Mesothelial cell of epicardium (in vitro differentiated cells): ENCODE measurements at regions not wholly inside any gene's neighbourhood (a gene's known extent, or its start where the extent isn't known, plus 50 kb on each side); places are given as distances from the start of the nearest gene placed in this dataset.
"Not testable (repeated sequence)": the region's sequence is repeated elsewhere in the genome, so short reads cannot be mapped to it uniquely, and the experiment has no call there.

Experiments
- DNase-seq, 2 experiments: peaks; one replicate each; pipeline ENCODE4 v3.0.0; 2021; ENCODE audit warnings: low spot score in 2 of 2; ENCODE audit not compliant: unreplicated experiment in 2 of 2
- H3K27ac Mint-ChIP-seq: 2 replicates; pipeline ENCODE4 v1.8.0; 2021; ENCODE audit warnings: mixed read lengths
- H3K27me3 Mint-ChIP-seq: 2 replicates; pipeline ENCODE4 v1.8.0; 2021; ENCODE audit warnings: low read depth, mixed read lengths
- H3K36me3 Mint-ChIP-seq: 2 replicates; pipeline ENCODE4 v1.8.0; 2021; ENCODE audit warnings: mixed read lengths
- H3K4me1 Mint-ChIP-seq: 2 replicates; pipeline ENCODE4 v1.8.0; 2021; ENCODE audit warnings: mixed read lengths
- H3K4me3 Mint-ChIP-seq: 2 replicates; pipeline ENCODE4 v1.8.0; 2021; ENCODE audit warnings: mild to moderate bottlenecking, moderate library complexity, mixed read lengths
- H3K9me3 Mint-ChIP-seq: 2 replicates; pipeline ENCODE4 v1.8.0; 2021; ENCODE audit warnings: mixed read lengths
- CTCF ChIP-seq: fragments of 200-600 bp; sonication (generic); IDR thresholded peaks from one replicate; pipeline ENCODE4 v1.5.0; 2021; ENCODE audit warnings: antibody characterized with exemption; ENCODE audit not compliant: unreplicated experiment

- H3K4me1 Mint-ChIP-seq: no peaks in the 10 kb centered on the region
- no peak for DNase-seq
- no peak overlapping the region for H3K27ac Mint-ChIP-seq
- peaks cover 7% of the 10 kb centered on the region for H3K27me3 Mint-ChIP-seq
- TF ChIP-seq CTCF: no peak
- H3K36me3 Mint-ChIP-seq: no peaks in the 10 kb centered on the region
- peaks cover 8% of the 10 kb centered on the region for H3K9me3 Mint-ChIP-seq
- H3K4me3 Mint-ChIP-seq: no peak overlapping the region
These were observed 119.2 kb upstream of the ABCC4 start for GRCh38 chr13:95420501-95420900.

GRCh38 chr13:95426631-95427030 lies 125.4 kb upstream of the ABCC4 start:
- DNase-seq: no peak
- Mint-ChIP-seq H3K4me1 (no peaks in the 10 kb centered on the region), H3K9me3 (peaks cover 14% of the 10 kb centered on the region), H3K4me3 (no peak overlapping the region), H3K27ac (no peak overlapping the region), H3K27me3 (no peaks in the 10 kb centered on the region), H3K36me3 (no peaks in the 10 kb centered on the region)
- no peak for TF ChIP-seq CTCF

GRCh38 chr13:95430525-95430924 lies 122.0 kb upstream of the CLDN10 start:
- H3K4me1 Mint-ChIP-seq, H3K27me3 Mint-ChIP-seq, H3K4me3 Mint-ChIP-seq, H3K27ac Mint-ChIP-seq, H3K36me3 Mint-ChIP-seq, H3K9me3 Mint-ChIP-seq, DNase-seq: not testable (repeated sequence)

GRCh38 chr13:95432141-95432540 lies 120.4 kb upstream of the CLDN10 start:
- no peak for TF ChIP-seq CTCF
- Mint-ChIP-seq H3K36me3 (no peaks in the 10 kb centered on the region), H3K27ac (no peak overlapping the region), H3K4me3 (no peak overlapping the region), H3K9me3 (peaks cover 10% of the 10 kb centered on the region), H3K4me1 (no peaks in the 10 kb centered on the region), H3K27me3 (no peaks in the 10 kb centered on the region)
- DNase-seq: no peak

DNA sequence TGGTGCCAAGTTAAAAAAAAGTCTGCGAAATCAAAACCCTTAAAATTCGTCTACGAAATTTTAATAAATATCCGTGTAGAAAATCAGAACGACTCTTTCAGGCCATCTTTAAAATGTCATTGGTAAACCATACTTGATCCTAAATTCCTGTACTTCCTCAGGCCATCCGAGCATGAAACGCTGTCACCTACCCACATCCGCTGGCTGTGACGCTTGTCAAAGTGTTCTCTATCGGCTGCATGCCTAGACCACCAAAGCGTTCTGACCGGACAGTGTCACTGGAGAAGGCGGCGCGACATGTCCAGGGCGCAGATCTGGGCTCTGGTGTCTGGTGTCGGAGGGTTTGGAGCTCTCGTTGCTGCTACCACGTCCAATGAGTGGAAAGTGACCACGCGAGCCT lies 119.0 kb upstream of the CLDN10 start:
- no peak overlapping the region for H3K27ac Mint-ChIP-seq
- no peak overlapping the region for H3K4me3 Mint-ChIP-seq
- no peak for DNase-seq
- H3K4me1 Mint-ChIP-seq: no peaks in the 10 kb centered on the region
- TF ChIP-seq CTCF: no peak
- no peaks in the 10 kb centered on the region for H3K36me3 Mint-ChIP-seq
- no peaks in the 10 kb centered on the region for H3K27me3 Mint-ChIP-seq
- peaks cover 3% of the 10 kb centered on the region for H3K9me3 Mint-ChIP-seq

DNA sequence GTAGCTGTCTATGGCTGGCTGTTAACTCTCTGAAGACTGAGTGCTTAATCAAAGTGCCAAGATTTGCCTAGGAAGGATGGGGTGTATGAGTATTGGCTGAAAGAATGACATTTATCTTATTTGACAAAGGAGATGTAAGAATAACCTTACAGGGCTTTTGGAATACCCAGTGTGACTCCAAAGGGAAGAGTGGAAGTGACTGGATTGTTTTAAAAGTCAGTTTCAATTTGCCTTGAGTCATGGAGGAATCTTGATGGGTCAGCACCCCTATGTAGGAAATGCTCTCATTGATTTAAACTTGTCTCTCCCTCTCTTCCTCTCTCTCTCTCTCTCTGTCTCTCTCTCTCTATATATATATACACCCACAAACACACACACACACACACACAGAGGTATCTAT lies 118.4 kb upstream of the CLDN10 start:
- H3K9me3 Mint-ChIP-seq: peaks cover 3% of the 10 kb centered on the region
- no peaks in the 10 kb centered on the region for H3K4me1 Mint-ChIP-seq
- H3K36me3 Mint-ChIP-seq: no peaks in the 10 kb centered on the region
- no peak overlapping the region for H3K27ac Mint-ChIP-seq
- no peaks in the 10 kb centered on the region for H3K27me3 Mint-ChIP-seq
- no peak overlapping the region for H3K4me3 Mint-ChIP-seq
- no peak for DNase-seq
- no peak for TF ChIP-seq CTCF
